ENCODE measurements at regions not wholly inside any gene's neighbourhood (a gene's known extent, or its start where the extent isn't known, plus 50 kb on each side); places are given as distances from the start of the nearest gene placed in this dataset.

DNA sequence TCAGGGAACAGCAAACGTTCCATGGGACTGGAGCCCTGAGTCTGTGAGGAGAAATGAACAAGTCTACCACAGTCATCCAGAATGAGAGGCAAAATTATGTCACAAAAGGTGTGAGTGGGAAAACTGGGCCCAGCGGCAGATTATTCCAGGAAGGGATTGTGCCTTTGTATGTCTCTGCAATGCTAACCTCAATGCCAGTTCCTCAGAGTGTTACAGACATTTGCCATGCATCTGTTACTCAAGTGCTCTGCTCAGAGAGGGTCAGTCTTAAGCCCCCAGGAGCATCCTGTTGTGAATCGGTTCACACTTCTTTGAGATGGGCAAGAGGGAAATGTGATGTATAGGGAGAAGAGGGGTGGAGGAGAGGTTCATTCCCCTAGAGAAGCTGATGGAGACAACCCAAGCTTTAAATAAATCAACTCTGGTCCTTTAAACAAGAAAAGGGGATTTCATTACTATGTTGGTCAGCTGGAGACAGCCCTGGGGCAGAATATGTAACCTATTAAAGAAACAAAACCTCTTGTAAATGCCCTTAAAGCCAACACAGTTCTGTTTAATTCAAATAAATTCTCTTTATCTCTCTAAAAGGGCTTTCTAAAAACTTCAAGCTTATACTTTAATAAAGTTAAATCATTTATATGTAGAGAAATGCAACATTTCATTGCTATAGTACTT, 85.9 kb upstream of the GRB10 start:
- Mint-ChIP-seq H3K27ac (no peak overlapping the region), H3K36me3 (ENCODE audit: low read depth) (no peaks in the 10 kb centered on the region), H3K27me3 (ENCODE audit: low read depth, poor library complexity) (peaks cover 17% of the 10 kb centered on the region), H3K4me3 (no peak overlapping the region), H3K4me1 (peaks cover 8% of the 10 kb centered on the region), H3K9me3 (peaks cover 3% of the 10 kb centered on the region)
- no peak for DNase-seq
- TF ChIP-seq, protein P1, sequence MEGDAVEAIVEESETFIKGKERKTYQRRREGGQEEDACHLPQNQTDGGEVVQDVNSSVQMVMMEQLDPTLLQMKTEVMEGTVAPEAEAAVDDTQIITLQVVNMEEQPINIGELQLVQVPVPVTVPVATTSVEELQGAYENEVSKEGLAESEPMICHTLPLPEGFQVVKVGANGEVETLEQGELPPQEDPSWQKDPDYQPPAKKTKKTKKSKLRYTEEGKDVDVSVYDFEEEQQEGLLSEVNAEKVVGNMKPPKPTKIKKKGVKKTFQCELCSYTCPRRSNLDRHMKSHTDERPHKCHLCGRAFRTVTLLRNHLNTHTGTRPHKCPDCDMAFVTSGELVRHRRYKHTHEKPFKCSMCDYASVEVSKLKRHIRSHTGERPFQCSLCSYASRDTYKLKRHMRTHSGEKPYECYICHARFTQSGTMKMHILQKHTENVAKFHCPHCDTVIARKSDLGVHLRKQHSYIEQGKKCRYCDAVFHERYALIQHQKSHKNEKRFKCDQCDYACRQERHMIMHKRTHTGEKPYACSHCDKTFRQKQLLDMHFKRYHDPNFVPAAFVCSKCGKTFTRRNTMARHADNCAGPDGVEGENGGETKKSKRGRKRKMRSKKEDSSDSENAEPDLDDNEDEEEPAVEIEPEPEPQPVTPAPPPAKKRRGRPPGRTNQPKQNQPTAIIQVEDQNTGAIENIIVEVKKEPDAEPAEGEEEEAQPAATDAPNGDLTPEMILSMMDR (IDR thresholded peaks at IDR 0.05) = no peak

DNA sequence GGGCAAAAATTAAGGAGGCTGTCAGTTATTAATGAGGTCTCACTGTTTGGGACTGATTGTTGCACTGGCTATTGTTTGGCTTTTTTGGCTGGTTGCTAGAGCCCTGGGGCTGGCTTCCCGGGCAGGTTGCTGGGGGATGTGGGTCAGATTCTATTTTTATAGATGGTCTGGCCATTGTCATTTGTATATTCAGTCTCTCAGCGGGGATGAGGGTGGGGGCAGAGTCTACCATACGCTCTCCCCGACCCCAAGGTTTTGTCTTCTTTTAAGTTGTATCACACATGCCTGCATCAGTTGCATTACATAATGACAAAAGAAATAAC, 84.3 kb upstream of the GRB10 start:
- peaks cover 8% of the 10 kb centered on the region for H3K4me1 Mint-ChIP-seq
- no peak for DNase-seq
- H3K9me3 Mint-ChIP-seq = no peaks in the 10 kb centered on the region
- TF ChIP-seq, protein P1 (IDR thresholded peaks at IDR 0.05) = no peak
- no peak overlapping the region for H3K27ac Mint-ChIP-seq
- no peaks in the 10 kb centered on the region for H3K36me3 Mint-ChIP-seq (ENCODE audit: low read depth)
- H3K27me3 Mint-ChIP-seq (ENCODE audit: low read depth, poor library complexity) = peaks cover 21% of the 10 kb centered on the region
- no peak overlapping the region for H3K4me3 Mint-ChIP-seq

DNA sequence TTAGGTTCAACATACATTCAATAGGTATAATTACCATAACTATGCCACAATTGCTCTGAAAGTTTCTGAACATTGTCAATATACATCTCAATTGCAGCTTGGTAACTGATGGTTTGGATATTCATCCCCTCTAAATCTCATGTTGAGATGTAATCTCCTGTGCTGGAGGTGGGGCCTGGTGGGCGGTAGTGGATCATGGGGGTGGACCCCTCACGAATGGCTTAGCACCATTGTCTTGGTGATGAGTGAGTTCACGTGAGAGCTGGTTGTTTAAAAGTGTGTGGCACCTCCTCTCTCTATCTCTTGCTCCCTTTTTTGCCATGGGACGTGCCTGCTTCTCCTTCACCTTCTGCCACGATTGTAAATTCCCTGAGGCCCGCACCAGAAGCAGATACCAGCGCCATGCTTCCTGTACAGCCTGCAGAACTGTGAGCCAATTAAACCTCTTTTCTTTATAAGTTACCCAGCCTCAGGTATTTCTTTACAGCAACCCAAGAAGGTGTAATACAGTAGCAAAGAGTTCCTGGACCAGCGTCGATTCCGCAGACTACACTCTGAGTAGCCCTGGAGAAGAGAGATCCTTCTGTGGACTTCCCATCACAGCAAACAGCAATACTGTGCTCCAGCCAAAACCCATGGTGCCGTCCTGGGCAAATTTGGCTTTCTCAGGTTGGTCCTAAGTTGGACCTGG, 83.8 kb upstream of the GRB10 start:
- Mint-ChIP-seq H3K9me3 (no peaks in the 10 kb centered on the region), H3K27me3 (ENCODE audit: low read depth, poor library complexity) (peaks cover 21% of the 10 kb centered on the region), H3K27ac (no peak overlapping the region), H3K4me3 (no peak overlapping the region), H3K4me1 (peaks cover 8% of the 10 kb centered on the region), H3K36me3 (ENCODE audit: low read depth) (no peaks in the 10 kb centered on the region)
- DNase-seq = no peak
- TF ChIP-seq, protein P1 (IDR thresholded peaks at IDR 0.05) = no peak

DNA sequence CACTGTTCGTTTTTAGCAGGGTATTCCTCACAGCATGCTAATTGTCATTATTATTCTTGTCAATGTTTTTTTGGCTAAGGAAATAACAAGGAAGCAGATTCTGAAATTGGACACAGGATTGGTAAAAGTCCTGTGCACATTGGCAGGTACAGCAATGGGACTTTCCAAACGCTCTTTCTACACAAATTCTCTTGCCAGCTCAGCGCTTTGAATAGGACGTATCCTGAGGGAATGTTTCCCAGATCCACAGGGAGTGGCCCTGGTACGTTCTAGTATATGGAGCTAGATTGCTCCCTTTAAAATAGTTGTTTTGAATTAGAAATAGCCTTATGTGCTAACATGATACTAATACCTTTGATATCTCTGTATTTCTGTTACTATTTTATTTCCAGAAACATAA, 82.8 kb upstream of the GRB10 start:
- Mint-ChIP-seq H3K27ac (no peak overlapping the region), H3K9me3 (no peaks in the 10 kb centered on the region), H3K4me1 (peaks cover 8% of the 10 kb centered on the region), H3K27me3 (ENCODE audit: low read depth, poor library complexity) (peaks cover 19% of the 10 kb centered on the region), H3K36me3 (ENCODE audit: low read depth) (no peaks in the 10 kb centered on the region), H3K4me3 (no peak overlapping the region)
- TF ChIP-seq, protein P1 (IDR thresholded peaks at IDR 0.05) = no peak
- DNase-seq = no peak

DNA sequence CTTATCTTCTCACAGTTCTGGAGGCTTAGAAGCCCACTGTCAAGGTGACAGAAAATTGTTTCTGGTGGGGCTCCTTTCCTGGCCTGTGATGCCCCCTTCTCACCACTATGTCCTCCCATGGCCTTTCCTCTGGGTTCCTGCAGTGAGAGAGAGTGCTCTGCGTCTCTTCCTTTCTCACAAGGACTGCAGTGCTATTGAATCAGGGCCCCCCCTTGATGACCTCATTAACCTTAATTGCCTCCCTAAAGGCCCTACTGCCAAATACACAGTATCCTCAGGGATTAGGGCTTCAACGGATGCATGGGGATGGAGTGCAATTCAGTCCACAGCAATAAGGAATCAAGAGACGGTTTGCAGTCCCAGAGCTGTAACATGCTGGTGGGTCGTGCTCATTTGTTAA, 82.0 kb upstream of the GRB10 start:
- peaks cover 8% of the 10 kb centered on the region for H3K4me1 Mint-ChIP-seq
- no peaks in the 10 kb centered on the region for H3K36me3 Mint-ChIP-seq (ENCODE audit: low read depth)
- no peak overlapping the region for H3K4me3 Mint-ChIP-seq
- no peak for DNase-seq
- no peaks in the 10 kb centered on the region for H3K9me3 Mint-ChIP-seq
- TF ChIP-seq, protein P1 (IDR thresholded peaks at IDR 0.05) = no peak
- no peak overlapping the region for H3K27ac Mint-ChIP-seq
- H3K27me3 Mint-ChIP-seq (ENCODE audit: low read depth, poor library complexity) = peaks cover 18% of the 10 kb centered on the region

DNA sequence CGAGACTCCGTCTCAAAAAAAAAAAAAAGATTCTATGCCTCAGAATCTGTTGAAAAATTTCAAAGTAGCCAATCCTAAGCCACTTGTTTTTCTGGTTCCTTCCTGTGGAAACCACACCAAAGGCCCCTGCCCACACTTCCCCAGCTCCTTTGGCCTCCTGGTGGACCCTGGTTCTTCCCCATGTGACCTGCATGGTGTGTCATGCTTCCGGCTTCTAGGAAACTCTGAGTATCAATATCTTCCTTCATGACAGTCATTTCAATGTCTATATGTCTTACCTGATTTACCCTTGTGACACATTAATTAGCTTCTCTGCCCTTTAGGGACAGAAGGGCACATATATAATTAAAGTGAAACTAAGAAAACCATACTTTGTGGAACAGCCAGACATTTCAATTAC, 80.4 kb upstream of the GRB10 start:
- H3K27me3 Mint-ChIP-seq (ENCODE audit: low read depth, poor library complexity) = peaks cover 18% of the 10 kb centered on the region
- DNase-seq = no peak
- no peak overlapping the region for H3K27ac Mint-ChIP-seq
- TF ChIP-seq, protein P1 (IDR thresholded peaks at IDR 0.05) = no peak
- H3K4me3 Mint-ChIP-seq = no peak overlapping the region
- H3K36me3 Mint-ChIP-seq (ENCODE audit: low read depth) = no peaks in the 10 kb centered on the region
- H3K4me1 Mint-ChIP-seq = peaks cover 8% of the 10 kb centered on the region
- H3K9me3 Mint-ChIP-seq = no peaks in the 10 kb centered on the region

Data from nephron progenitor cell (in vitro differentiated cells).